ENCODE measurements at regions not wholly inside any gene's neighbourhood (a gene's known extent, or its start where the extent isn't known, plus 50 kb on each side); places are given as distances from the start of the nearest gene placed in this dataset.
"Not testable (repeated sequence)": the region's sequence is repeated elsewhere in the genome, so short reads cannot be mapped to it uniquely, and the experiment has no call there.

- DNase-seq (ENCODE audit: low read depth); H3K4me3 ChIP-seq (ENCODE audit: low read length): not testable (repeated sequence)
These were observed 56.1 kb upstream of the GABRA3 start for GRCh38 chrX:152507168-152507567.

- TF ChIP-seq CTCF (IDR thresholded peaks at IDR 0.05; ENCODE audit: insufficient read depth, low read depth, low read length, missing control alignments) = no peak
- no peak overlapping the region for H3K4me3 ChIP-seq (ENCODE audit: low read length)
- no peak for DNase-seq (ENCODE audit: low read depth)
These were observed 69.5 kb upstream of the GABRA3 start for GRCh38 chrX:152520653-152521052.

GRCh38 chrX:152528193-152528592 lies 77.1 kb upstream of the GABRA3 start:
- no peak for DNase-seq (ENCODE audit: low read depth)
- TF ChIP-seq CTCF (IDR thresholded peaks at IDR 0.05; ENCODE audit: insufficient read depth, low read depth, low read length, missing control alignments) = no peak
- no peak overlapping the region for H3K4me3 ChIP-seq (ENCODE audit: low read length)

GRCh38 chrX:152530967-152531366 lies 79.9 kb upstream of the GABRA3 start:
- H3K4me3 ChIP-seq (ENCODE audit: low read length) = no peak overlapping the region
- TF ChIP-seq CTCF (IDR thresholded peaks at IDR 0.05; ENCODE audit: insufficient read depth, low read depth, low read length, missing control alignments) = no peak
- DNase-seq (ENCODE audit: low read depth) = no peak

- TF ChIP-seq CTCF (IDR thresholded peaks at IDR 0.05; ENCODE audit: insufficient read depth, low read depth, low read length, missing control alignments) = no peak
- no peak overlapping the region for H3K4me3 ChIP-seq (ENCODE audit: low read length)
- no peak for DNase-seq (ENCODE audit: low read depth)
These were observed 86.3 kb upstream of the GABRA3 start for GRCh38 chrX:152537373-152537772.

- TF ChIP-seq CTCF (IDR thresholded peaks at IDR 0.05; ENCODE audit: insufficient read depth, low read depth, low read length, missing control alignments) = no peak
- DNase-seq (ENCODE audit: low read depth) = no peak
- H3K4me3 ChIP-seq (ENCODE audit: low read length) = no peak overlapping the region
These were observed 63.8 kb upstream of the GABRQ start for GRCh38 chrX:152573866-152574265.

GRCh38 chrX:152575331-152575730 lies 62.4 kb upstream of the GABRQ start:
- no peak overlapping the region for H3K4me3 ChIP-seq (ENCODE audit: low read length)
- peak; percentile 69 for DNase-seq (ENCODE audit: low read depth)
- no peak for TF ChIP-seq CTCF (IDR thresholded peaks at IDR 0.05; ENCODE audit: insufficient read depth, low read depth, low read length, missing control alignments)

- DNase-seq (ENCODE audit: low read depth); H3K4me3 ChIP-seq (ENCODE audit: low read length): not testable (repeated sequence)
These were observed 50.2 kb upstream of the GABRQ start for GRCh38 chrX:152587523-152587922.
